HG02763 (cell line): ENCODE measurements at regions not wholly inside any gene's neighbourhood (a gene's known extent, or its start where the extent isn't known, plus 50 kb on each side); places are given as distances from the start of the nearest gene placed in this dataset.

ENCODE experiments used
- ATAC-seq: cut with Tn5 transposase; IDR thresholded peaks from one replicate; pipeline ENCODE4 v1.9.1; 2021; ENCODE audit warnings: mild to moderate bottlenecking, moderate library complexity; ENCODE audit not compliant: unreplicated experiment

DNA sequence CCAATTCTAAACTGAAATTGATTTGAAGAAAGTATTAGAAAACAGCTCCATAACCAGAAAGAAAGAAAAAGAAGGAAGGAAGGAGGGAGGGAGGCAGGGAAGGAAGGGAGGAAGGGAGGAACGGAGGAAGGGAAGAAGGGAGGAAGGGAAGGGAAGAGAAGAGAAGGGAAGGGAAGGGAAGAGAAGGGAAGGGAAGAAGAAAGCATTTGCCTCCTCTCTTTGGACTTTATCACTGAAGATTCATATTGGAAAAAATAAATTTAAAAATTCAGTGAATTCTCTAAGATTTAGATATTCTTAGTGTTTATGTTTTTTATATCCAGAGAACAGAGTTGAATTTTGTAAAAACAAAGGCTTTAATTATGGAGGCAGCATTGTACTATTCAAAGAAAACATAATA, 68.5 kb upstream of the NXT1 start:
- no peak for ATAC-seq

DNA sequence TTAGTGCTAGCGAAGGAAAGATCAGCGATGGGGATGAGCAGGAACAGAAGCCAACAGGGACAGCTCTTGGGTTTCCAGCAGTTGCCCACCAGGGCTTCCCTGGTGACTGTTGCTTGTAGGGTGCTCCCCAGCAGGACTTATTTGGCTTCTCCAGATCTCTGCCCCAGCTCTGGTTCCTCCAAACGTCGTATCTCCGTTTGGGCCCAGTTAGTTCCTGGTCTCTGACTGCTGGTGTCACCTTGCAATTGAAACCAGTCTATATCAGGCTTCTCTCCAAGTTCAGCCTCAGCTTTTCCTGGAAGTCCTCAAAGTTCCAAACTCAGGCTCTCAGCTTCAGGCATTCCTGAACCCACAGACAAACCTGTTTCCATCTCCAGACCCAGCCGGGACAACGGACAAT, 70.8 kb upstream of the NXT1 start:
- no peak for ATAC-seq

DNA sequence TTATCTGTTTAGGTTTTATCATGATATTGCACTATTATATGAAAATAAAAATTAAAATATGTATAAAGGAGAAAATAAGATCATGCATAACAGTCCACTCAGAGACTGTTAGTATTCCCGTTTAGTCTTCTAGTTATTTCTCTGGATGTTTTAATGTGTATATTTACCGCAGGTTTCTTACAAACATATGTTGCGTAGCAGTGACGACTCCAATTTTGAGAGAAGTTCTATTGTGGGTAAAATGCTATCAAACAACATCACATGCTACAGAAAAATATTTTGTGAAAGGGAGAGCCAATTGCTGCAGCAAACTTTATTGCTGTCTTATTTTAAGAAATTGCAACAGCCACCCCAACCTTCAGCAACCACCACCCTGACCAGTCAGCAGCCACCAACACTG, 72.4 kb upstream of the NXT1 start:
- no peak for ATAC-seq

DNA sequence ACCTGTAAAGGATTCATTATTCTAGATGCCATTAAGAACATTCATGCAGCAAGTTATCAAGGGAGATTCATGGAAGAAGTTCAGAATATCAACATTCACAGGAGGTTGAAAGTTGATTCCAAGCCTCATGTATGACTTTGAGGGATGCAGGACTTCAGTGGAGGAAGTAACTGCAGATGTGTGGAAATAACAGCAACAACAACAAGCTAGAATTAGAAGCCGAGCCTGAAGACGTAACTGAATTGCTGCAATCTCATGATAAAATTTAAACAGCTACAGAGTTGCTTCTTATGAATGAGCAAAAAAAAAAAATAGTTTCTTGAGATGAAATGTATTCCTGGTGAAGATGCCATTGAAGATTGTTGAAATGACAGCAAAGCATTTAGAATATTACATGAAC, 73.3 kb upstream of the NXT1 start:
- no peak for ATAC-seq

DNA sequence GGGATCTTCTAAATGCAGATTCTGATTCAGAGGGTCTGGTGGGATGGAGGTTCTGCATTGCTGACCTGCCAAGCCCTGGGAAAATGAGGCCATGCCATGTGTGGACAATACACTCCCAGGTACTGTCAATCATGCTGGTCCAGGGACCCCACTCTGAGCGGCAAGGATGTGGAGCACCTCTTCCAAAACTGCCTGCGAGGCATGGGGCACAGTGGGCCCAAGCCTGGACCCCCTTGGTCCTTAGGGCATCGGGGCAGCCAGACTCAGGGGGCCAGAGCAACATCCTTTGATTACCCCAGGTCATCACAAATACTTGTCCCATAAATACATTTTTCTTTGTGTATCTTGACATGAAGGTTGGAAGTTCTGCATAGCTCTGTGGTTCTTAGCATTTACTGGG, 76.8 kb upstream of the NXT1 start:
- no peak for ATAC-seq

DNA sequence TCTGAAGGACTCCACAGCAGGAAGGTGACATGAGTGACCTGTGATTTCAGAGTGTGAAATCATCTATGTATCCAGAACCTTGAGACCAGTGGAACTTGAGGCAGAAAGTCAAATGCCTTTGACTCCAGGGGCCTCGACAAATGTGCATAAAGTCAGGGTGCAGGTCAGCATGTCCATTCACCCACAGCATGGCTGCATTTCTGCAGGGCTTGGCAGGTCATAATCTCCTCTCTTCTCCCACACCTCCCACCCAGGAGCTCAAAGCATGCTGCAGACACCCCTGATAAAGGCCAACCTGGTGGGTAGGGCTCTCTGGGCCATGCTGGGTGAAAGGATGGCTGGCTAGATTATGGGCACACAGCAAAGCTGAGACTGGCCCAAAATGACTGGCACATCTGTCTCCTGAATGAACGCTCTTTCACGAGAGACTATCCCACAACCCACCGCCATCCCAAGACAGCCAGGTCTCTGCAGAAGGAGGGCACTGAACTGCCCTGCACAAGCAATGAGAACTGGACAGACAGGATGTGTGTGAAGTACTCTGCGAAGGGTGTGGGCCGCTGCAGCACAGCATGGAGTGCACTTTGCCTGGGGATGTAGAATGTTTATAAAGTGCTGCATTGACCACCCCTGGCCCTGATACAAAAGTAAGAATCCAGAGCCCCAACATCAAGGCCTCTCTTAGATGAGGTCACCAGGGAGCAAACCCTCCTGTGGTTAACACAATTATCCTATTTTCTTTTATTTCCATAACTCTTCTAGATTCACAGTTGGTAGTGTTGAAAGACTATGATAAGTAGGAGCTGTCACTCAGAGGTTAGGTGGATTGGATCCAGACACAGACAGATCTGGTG, 78.2 kb upstream of the NXT1 start:
- no peak for ATAC-seq

DNA sequence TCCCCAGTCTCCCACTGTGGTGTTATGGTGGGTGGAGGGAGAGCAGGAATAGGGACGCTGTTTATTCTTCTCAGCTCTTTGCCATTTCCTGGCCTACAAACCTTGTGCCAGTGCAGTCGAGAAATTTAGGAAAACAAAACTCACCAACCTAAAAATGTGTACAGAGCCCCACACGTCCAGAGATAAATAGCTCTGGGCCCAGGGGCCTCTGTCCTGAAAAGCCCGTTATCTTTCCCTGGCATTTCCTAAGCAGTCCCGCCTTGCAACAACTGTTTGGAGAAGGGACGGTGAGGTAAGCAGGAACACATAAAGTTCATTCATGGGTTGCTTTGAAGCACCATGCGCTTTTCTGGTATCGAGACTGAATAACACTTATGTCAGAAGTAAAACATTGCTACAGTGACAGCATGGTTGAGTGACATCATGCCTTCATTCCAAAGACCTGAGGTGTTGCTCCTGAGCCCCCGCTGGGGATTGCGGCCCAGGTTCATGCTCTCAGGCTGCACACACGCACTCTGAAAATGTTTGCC, 80.1 kb upstream of the NXT1 start:
- ATAC-seq: no peak

DNA sequence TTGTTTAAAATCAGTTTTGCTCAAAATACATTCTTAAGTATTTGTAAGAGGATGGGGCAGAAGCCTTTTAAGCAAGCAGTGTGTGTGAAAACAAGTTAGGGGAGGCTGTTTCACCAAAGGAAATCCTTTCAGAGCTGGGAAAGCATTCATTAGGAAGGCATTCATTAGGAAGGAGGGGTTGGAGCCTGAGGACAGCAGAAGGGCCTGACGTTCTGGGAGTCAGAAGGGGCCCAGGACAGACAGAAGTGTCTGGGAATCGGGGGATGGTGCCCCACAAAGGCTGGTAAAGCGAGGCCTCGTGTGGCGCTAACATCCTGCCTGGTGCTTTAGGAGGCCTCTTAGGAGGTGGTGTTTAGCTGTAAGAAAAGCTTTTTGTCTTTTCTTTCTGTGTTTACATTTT, 80.6 kb upstream of the NXT1 start:
- ATAC-seq: no peak

DNA sequence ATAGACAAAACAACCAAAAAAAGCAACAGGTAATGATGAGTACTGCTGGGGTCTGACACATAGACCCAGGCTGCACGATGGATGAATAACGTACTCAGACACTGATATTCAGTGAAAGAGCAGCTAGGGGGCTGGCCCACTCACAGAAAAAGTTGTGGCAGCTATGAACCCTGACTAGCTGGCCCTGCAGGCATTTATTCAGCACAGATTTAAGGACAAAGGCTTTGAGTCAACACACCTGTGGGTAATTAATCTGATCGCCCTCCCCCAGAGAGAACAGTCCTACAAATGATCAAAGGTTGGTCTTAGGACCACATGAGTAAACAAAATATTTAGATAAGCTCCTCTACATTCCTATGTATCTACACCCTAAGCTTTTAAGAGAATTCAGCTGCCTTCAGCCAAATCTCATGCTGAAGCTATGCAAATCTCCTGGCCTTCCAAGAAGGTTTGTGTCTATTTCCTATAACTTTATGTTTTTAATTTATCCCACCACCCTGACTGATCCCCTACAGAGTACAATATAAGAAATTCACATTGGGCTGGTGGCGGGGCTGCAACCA, 81.7 kb upstream of the NXT1 start:
- ATAC-seq: no peak

DNA sequence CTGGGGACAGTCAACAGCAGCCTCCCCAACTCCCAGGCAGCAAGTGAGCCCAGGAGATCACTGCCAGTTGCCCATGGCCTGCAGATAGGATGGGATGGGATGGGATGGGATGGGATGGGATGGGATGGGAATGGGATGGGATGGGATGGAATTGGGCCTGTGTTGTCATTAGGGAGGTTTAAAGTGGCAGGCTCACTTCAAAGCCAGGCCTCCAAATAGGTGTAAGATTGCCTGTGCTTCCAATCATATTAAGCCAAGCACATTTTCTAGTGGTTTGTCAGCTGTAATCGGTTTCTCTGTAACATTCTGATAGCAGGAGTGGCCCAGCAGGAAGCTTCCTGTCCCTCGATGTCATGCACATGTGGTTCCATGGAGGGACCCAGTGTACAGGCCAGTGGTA, 82.7 kb upstream of the NXT1 start:
- no peak for ATAC-seq

DNA sequence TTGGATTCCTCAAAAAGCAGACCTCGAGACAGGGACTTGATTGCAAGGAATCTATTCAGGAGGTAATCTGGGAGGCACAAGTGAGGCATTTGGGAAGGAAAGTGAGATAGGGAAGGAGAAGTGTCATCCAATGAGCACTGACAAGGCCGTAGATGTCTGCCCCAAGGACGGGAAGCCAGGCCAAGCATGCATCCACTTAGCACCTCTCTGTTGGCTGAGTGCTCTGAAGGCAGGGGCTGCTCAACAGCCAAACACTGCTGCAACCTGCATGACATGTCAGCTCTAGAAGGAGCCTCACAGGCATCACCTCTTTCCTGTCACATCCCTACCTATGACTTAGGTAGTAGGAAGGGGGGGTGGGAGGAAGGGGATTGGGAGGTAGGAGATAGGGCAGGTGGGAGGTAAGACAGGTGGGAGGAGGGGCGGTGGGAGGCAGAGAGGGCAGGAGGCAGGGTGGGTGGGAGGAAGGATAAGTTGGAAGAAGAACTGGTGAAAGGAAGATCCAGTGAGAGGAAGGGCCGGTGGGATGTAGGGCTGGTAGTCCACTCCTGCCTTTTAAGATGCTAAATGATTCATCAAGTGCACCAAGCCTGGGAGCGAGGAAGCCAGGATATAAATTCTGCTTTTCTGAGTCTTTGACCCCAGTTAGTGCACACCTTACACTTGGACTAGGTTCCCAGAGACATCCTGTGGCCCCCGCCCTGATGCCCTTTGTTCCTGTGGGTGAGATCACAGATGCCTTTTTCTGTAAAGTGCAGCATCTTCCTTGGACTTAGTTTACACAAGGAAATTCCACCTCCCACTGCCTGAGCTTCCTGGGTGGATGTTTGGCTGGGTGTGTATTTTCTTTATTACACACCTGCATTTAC, 83.8 kb upstream of the NXT1 start:
- ATAC-seq: no peak

DNA sequence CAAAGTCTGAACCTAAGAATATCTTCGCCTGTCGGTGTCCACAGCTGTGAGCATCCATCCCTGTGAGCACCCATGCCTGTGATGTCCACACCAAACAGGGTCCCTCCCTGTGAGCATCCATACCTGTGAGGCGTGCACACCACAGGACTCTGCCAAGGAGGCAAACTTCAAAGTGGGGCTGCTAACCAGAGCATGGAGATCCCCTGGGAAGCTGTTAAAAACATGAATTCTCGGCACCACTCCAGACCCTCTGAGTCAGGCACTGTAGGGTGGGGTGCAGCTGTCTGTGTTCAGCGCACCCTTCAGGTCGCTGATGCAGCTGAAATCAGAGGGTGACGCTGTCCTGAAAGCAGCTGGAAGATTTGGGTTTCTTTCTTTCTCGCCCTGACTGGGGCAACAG, 85.4 kb upstream of the NXT1 start:
- ATAC-seq: no peak

DNA sequence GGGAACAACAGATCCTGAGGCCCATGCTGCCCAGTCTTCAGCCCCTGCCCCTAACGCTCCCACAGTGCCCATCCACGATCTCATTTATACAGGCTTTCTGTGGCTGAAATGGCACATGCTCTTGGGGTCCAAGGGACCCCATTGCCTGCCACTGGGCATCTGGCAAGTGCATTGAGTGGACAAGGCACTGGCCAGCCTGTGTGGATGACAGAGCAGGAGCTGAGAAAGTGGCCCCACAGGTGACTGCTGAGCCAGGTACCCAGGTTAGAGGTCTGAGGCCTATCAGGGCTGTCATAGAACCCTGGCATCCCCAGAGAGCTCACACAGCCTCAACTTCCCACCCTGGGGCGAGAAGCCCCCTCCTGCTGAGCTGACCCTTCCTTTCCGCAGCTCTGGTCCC, 86.0 kb upstream of the NXT1 start:
- ATAC-seq: no peak

DNA sequence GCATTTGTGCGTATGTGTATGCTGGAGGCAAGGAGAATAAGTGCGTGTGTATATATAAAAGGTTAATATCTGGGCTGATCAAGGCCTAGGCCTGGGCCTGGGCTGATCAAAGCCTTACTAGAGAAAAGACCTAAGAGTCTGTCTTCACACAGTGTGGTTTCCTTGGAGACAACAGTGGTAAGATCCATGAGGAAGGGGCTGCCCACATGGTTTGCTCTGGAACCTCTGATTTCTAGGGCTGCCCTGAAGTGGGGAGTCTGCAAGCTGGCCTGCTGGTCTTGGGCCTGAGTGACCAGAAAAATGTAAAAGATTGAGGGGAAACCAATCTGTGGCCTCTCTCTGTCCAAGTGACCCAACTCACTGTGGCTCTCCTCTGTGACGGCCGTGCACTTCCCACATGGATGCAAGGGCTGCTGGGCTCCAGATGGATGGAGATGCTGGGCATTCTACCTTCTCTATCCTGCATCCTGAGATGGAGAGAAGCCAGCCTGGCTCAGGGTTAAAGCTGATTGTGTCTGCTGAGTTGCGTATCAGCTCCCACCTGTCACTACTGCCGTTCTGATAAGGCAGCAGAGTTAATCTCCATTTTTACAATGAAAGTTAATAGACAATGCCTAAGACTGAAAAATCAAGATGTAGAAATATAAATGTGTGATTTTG, 90.3 kb upstream of the NXT1 start:
- no peak for ATAC-seq

DNA sequence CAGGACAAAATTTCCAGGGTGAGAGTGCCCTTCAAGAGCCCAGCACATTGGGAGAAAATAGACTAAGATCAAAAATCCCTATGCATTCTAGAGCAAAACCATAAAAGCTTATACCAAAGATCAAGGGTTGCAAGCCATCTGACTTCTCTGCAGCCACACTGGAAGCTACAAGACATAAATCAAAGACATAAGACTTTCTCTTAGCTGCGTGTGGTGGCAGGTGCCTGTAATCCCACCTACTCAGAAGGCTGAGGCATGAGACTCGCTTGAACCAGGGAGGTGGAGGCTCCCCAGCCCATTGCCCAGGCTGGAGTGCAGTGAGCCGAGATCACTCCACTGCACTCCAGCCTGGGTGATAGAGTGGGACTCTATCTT, 91.9 kb upstream of the NXT1 start:
- no peak for ATAC-seq

DNA sequence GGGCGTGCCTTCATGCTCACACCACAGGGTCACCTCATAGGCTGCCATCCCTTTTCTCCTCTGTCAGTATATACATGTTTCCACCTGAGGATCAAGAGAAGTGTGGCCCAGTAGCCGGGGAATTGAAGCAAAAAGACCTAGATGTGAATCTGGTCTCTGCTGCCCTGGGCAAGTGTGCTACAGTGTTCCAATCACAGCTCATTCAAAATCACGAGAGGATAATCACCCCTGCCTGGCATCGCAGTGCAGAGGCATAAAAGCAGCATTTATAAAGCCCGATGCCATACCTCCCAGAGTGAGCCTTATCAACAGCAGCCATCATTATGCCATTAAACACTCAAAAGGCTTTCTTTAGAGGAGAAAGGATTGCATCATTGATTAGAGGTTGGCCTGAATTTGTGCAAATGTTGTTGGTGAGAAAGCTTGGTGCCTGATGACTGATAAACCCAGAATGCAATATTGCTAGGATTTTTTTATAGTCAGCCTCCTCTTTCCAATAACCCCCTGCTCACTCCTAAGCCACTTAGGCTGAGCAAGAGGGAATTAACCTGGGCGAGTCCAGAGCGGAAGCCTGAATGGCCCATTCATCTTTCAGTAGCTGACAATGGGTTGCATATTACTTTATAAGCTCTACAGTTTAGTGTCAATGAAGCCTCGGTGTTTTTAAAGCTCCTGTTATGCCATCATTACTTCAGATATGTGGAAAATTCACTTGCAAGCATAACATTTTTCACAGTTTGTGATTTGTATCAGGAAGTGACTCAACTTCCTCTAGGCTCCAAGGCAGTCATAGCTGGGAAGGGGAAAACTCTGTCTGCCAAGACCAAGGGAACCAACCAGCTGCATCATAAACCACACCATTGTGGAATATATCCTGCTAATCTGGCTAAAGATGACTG, 92.5 kb upstream of the NXT1 start:
- ATAC-seq: no peak

DNA sequence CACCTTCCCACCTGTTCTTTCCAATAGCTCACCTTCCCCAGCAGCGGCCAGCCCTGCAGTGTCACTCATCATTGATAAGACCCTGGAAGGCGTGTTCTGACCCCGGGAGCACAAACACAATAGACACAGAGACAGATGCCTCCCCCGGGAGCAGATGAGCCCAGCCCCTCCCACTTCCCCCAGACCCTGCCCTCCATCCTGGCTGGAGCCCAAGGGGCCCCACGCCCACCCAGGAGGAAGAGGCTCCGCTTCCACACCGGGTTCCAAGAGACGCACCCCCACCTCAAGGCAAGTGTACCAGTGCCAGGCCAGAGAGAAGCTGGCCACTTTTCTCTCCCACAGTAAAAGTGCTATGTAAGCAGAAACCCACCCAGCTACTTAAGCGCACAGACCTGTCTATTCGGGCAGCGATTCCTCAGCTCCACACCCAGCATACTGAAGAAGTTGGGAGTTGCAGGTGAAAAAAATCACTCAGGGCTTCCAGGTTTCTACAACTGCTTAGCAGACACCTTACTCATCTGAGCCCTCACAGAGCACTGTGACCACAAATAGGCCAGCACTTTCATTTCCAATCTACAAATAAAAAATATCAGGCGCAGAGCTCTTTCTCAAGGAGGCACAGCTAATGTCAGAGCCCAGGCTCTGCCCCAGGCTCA, 93.4 kb upstream of the NXT1 start:
- no peak for ATAC-seq

DNA sequence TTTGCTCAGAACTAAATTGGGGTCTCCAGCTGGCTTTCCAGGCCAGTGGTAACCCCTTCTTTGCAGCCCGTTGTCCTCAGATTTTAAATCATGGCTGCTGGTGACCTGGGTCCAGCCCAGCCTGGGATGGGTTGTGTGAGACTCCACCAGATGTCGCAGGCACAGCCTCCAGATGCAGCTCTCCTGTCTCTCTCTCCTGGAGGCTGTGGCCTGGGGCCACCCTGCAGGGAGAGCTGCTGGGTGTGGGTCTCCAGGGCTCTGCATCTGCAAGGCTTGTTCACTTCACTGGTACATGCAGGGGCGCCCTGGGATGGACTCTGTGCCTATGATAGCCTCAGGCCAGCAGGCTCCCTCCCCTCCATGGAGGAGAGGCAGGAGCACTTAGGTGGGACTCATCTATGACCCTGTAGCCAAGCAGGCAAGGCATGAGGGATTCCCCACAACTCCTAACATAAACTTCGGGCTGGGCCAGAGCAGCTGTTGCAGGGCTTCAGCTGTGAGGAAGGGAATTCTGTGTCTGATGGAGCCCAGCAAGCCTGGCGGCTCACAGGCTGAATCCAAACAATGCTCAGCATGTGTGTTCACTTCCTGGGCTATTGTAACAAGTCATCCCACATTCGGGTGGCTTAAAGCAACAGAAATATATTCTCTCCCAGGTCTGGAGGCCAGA, 94.7 kb upstream of the NXT1 start:
- ATAC-seq: no peak

DNA sequence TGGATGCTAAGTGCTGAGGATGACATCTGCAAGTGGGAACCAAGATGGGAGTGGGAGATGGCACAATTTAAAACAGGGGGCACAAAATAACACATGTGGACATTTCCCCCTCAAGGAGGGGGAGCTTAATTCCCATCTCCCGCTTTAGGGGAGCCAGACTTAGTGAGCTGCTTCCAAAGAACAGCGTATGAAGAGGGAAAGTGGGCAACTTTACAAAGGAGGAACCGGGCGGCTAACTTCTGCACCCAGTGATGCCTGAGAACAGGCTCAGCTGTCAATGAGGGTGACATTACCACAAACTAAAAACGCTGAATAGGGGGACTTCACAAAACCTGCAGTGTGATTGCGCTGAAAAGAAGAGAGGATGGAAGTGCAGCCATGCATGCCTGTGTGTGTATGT, 95.5 kb upstream of the NXT1 start:
- ATAC-seq: no peak
